K562 (cell line): ENCODE measurements at regions not wholly inside any gene's neighbourhood (a gene's known extent, or its start where the extent isn't known, plus 50 kb on each side); places are given as distances from the start of the nearest gene placed in this dataset.
A peak's percentile ranks its signal among the peaks of the same experiment; 100 is the strongest.

Source experiments
- ATAC-seq: fragments of 200-7000 bp; cut with Tn5 transposase; 3 replicates; pipeline ENCODE4 v1.9.1; 2020; ENCODE audit warnings: moderate library complexity
- BruUV-seq: library from RNA; stranded (reverse); fragments of 400-500 nt; replicated peaks from 2 replicates; lab custom pipeline; 2021; lab: Mats Ljungman, UMichigan
- CTCF ChIA-PET: fragments of 300-600 bp; formaldehyde crosslinking; extraction: SDS; loops from one replicate; lab custom pipeline; 2021; ENCODE audit warnings: low intra/inter-chr PET ratio; lab: Yijun Ruan, JAX
- POLR2A ChIA-PET: fragments of 300-600, 350-650 bp; sonication (Branson Sonifier 250); formaldehyde crosslinking; extraction: SDS; loops from one replicate; lab custom pipeline; 2021; ENCODE audit warnings: antibody characterized with exemption, inconsistent platforms; lab: Yijun Ruan, JAX
- DNase-seq, 4 experiments: peaks; one replicate each; pipeline versions ENCODE4 v3.0.0 to v3.0.0-alpha.2; 2011 to 2018; ENCODE audit warnings: low spot score in 3 of 4, mixed read lengths in 3 of 4; ENCODE audit errors: extremely low read depth in 1 of 4
- FAIRE-seq: peaks from 2 replicates; lab custom pipeline; 2011; peaks lifted over from hg19 to GRCh38; lab: Jason Lieb, UNC
- H2AFZ ChIP-seq: 2 replicates; pipeline ENCODE4 v1.6.0; 2011; ENCODE audit warnings: low read depth, low read length, control low read depth, inconsistent platforms
- H3K27ac ChIP-seq: fragments of 200-600 bp; 3 replicates; pipeline ENCODE4 v1.8.0; 2011; ENCODE audit warnings: low read depth, mild to moderate bottlenecking, control low read depth, inconsistent platforms, low read length, moderate library complexity, mixed read lengths; ENCODE audit errors: extremely low read depth
- H3K27me3 ChIP-seq, 2 experiments: fragments of 300-600 bp in 1 of 2; 2 replicates in 1 of 2; 3 replicates in 1 of 2; pipeline versions ENCODE4 v1.6.0 to v1.8.0; 2011; ENCODE audit warnings: inconsistent platforms in 2 of 2, low read length in 2 of 2, mild to moderate bottlenecking in 1 of 2, mixed read lengths in 1 of 2, moderate library complexity in 1 of 2; ENCODE audit not compliant: control insufficient read depth in 2 of 2, insufficient read depth in 2 of 2
- H3K36me3 ChIP-seq: fragments of 300-600 bp; 3 replicates; pipeline ENCODE4 v1.8.0; 2011; ENCODE audit warnings: mild to moderate bottlenecking, low read length, inconsistent platforms; ENCODE audit not compliant: control insufficient read depth, insufficient read depth
- H3K4me1 ChIP-seq, 2 experiments: fragments of 200-600 bp in 1 of 2; replicated peaks in 1 of 2; 2 replicates in 1 of 2; 3 replicates in 1 of 2; pipeline versions ENCODE4 v1.5.1 to v1.8.0; 2011; ENCODE audit warnings: inconsistent platforms in 2 of 2, low read length in 2 of 2, mild to moderate bottlenecking in 1 of 2, mixed read lengths in 1 of 2, moderate library complexity in 1 of 2; ENCODE audit not compliant: control insufficient read depth in 2 of 2, insufficient read depth in 2 of 2
- H3K4me2 ChIP-seq: 2 replicates; pipeline ENCODE4 v1.6.1; 2011; ENCODE audit warnings: low read length, control low read depth, inconsistent platforms, mixed read lengths; ENCODE audit not compliant: insufficient read depth
- H3K4me3 ChIP-seq: fragments of 200-600 bp; sonication (generic), shearing (Covaris generic); 2 replicates; pipeline ENCODE4 v1.5.1; 2016; ENCODE audit warnings: control low read depth, inconsistent platforms
- H3K79me2 ChIP-seq: fragments of 200-600 bp; 3 replicates; pipeline ENCODE4 v1.8.0; 2011; ENCODE audit warnings: low read length, inconsistent platforms; ENCODE audit not compliant: control insufficient read depth, insufficient read depth
- H3K9ac ChIP-seq, 2 experiments: 2 replicates each; pipeline versions ENCODE4 v1.6.0 to v1.6.1; 2011; ENCODE audit warnings: low read depth in 2 of 2, low read length in 2 of 2, control low read depth in 1 of 2, inconsistent platforms in 1 of 2, mild to moderate bottlenecking in 1 of 2, mixed read lengths in 1 of 2; ENCODE audit not compliant: insufficient read depth in 1 of 2
- H3K9me1 ChIP-seq: one replicate; pipeline ENCODE4 v1.6.0; 2011; ENCODE audit warnings: inconsistent platforms, mild to moderate bottlenecking, low read length, moderate library complexity; ENCODE audit not compliant: control insufficient read depth, insufficient read depth
- H3K9me3 ChIP-seq: replicated peaks from 2 replicates; pipeline ENCODE4 v1.5.1; 2011; ENCODE audit warnings: low read depth, low read length, inconsistent platforms; ENCODE audit not compliant: control insufficient read depth, insufficient read depth
- H4K20me1 ChIP-seq: replicated peaks from 2 replicates; pipeline ENCODE4 v1.6.1; 2011; ENCODE audit warnings: low read length, inconsistent platforms, mixed read lengths; ENCODE audit not compliant: control insufficient read depth, insufficient read depth
- C11orf30 ChIP-seq: fragments of 450-650 bp; IDR thresholded peaks from 2 replicates; pipeline ENCODE4 v1.6.1; 2016; ENCODE audit warnings: low read depth, mild to moderate bottlenecking
- CXXC5 ChIP-seq: fragments of 250-450 bp; sonication (Bioruptor Pico); IDR thresholded peaks from 2 replicates; pipeline ENCODE4 v1.8.0; 2022; ENCODE audit warnings: inconsistent platforms, mild to moderate bottlenecking, moderate library complexity
- ETS2 ChIP-seq: IDR thresholded peaks from 2 replicates; pipeline ENCODE4 v1.6.1; 2016; ENCODE audit warnings: borderline replicate concordance, missing genetic modification characterization, mild to moderate bottlenecking, moderate library complexity, missing compliant biosample characterization; ENCODE audit not compliant: poor library complexity, severe bottlenecking
- FOXA3 ChIP-seq, 2 experiments: fragments of 450-650 bp in 1 of 2; sonication (generic) in 1 of 2; formaldehyde crosslinking; IDR thresholded peaks in 1 of 2; conservative IDR thresholded peaks in 1 of 2; 2 replicates each; pipeline versions ENCODE4 v1.4.0 to v1.8.0; 2020 to 2022; ENCODE audit warnings: mild to moderate bottlenecking in 2 of 2, missing genetic modification reagents in 1 of 2
- KDM5B ChIP-seq: fragments of 200-600 bp; sonication (generic); IDR thresholded peaks from 2 replicates; pipeline ENCODE4 v1.6.1; 2012; ENCODE audit warnings: low read depth, mild to moderate bottlenecking, moderate library complexity, low read length, control low read depth, inconsistent platforms; ENCODE audit not compliant: insufficient replicate concordance
- NCOA2 ChIP-seq, 2 experiments: fragments of 450-650 bp; IDR thresholded peaks; 2 replicates each; pipeline ENCODE4 v1.6.1; 2018; ENCODE audit warnings: mild to moderate bottlenecking in 2 of 2, moderate library complexity in 1 of 2; ENCODE audit not compliant: partially characterized antibody in 2 of 2
- PBX2 ChIP-seq, 2 experiments: IDR thresholded peaks in 1 of 2; conservative IDR thresholded peaks in 1 of 2; 2 replicates each; pipeline ENCODE4 v1.6.1; 2016; ENCODE audit warnings: low read depth in 2 of 2, mild to moderate bottlenecking in 1 of 2, missing compliant biosample characterization in 1 of 2, missing genetic modification characterization in 1 of 2, moderate library complexity in 1 of 2
- PTRF ChIP-seq: fragments of 450-650 bp; IDR thresholded peaks from 2 replicates; pipeline ENCODE4 v1.6.1; 2016; ENCODE audit warnings: mild to moderate bottlenecking, missing genetic modification characterization, missing compliant biosample characterization
- SOX6 ChIP-seq: fragments of 450-650 bp; IDR thresholded peaks from 2 replicates; pipeline ENCODE4 v1.6.1; 2014; ENCODE audit warnings: mild to moderate bottlenecking
- TEAD1 ChIP-seq, 2 experiments: fragments of 450-650 bp in 1 of 2; sonication (generic) in 1 of 2; formaldehyde crosslinking; IDR thresholded peaks; 2 replicates each; pipeline versions ENCODE4 v1.4.0 to v1.8.0; 2020 to 2022; ENCODE audit warnings: mild to moderate bottlenecking in 2 of 2, missing genetic modification reagents in 1 of 2
- XRCC3 ChIP-seq: fragments of 450-650 bp; IDR thresholded peaks from 2 replicates; pipeline ENCODE4 v1.6.1; 2017; ENCODE audit warnings: mild to moderate bottlenecking, moderate library complexity
- YY1 ChIP-seq, 3 experiments: IDR thresholded peaks; 2 replicates each; pipeline ENCODE4 v1.6.1; 2011; ENCODE audit warnings: low read length in 2 of 3, mild to moderate bottlenecking in 2 of 3, moderate library complexity in 2 of 3, borderline replicate concordance in 1 of 3, control low read depth in 1 of 3, low read depth in 1 of 3; ENCODE audit not compliant: insufficient read depth in 3 of 3, insufficient replicate concordance in 2 of 3, control insufficient read depth in 1 of 3, insufficient read length in 1 of 3; ENCODE audit errors: extremely low read depth in 1 of 3
- ZNF316 ChIP-seq: fragments of 450-650 bp; IDR thresholded peaks from 2 replicates; pipeline ENCODE4 v1.6.1; 2016
- in situ Hi-C: fragments of 300-500 bp; cut with MboI; formaldehyde crosslinking; loops from 4 replicates; pipeline ENCODE4 v1.15.0; 2018; ENCODE audit warnings: inconsistent platforms, mixed read lengths
- intact Hi-C: fragments of 100-400 bp; cut with micrococcal nuclease; formaldehyde crosslinking; loops from 2 replicates; pipeline ENCODE4 v1.14.2; 2022

- TF ChIP-seq PBX2 (CRISPR knock-in tag; IDR thresholded peaks at IDR 0.05; ENCODE audit: low read depth), result no peak
- TF ChIP-seq PBX2 (tag; conservative IDR thresholded peaks at IDR 0.05; ENCODE audit: low read depth), result 0 out of 2 replicates have a peak, but pooled peaks have one; percentile 10
- no peak for TF ChIP-seq CXXC5 (CRISPR knock-in tag)
- no peak for TF ChIP-seq XRCC3
- TF ChIP-seq TEAD1 (CRISPR knock-in tag; IDR thresholded peaks at IDR 0.05), result 0 out of 4 replicates have a peak, but pooled peaks of 1 of the 2 experiments have one; percentile 55
- peak in 1 of 2 experiments; percentile 78; a peak in 2 of 4 replicates for TF ChIP-seq FOXA3 (CRISPR knock-in tag; conservative IDR thresholded peaks at IDR 0.05 in 1 of 2, IDR thresholded peaks at IDR 0.05 in 1 of 2)
- TF ChIP-seq SOX6, result peak; percentile 15; the same call in 1 of the 2 replicates
- TF ChIP-seq PTRF (tag), result no peak
Measured at GRCh38 chr17:62307196-62307595, 73.2 kb upstream of the EFCAB3 start (continued).

- H3K9me1 ChIP-seq, result no peaks in the 10 kb centered on the region
Measured at GRCh38 chr17:62303476-62303875, 76.9 kb upstream of the EFCAB3 start.

More at GRCh38 chr17:62303476-62303875, 76.9 kb upstream of the EFCAB3 start:
- H3K27me3 ChIP-seq, result no peaks in the 10 kb centered on the region; a peak in 1 of 5 replicates
- intact Hi-C loops, result no loop called here
- TF ChIP-seq KDM5B (no peak), NCOA2 (IDR thresholded peaks at IDR 0.05; ENCODE audit: partially characterized antibody in 2 of 2) (no peak), C11orf30 (peak; percentile 44; the same call in 1 of the 2 replicates), ZNF316 (peak; percentile 74), YY1 (IDR thresholded peaks at IDR 0.05; ENCODE audit: borderline replicate concordance in 1 of 3, control insufficient read depth in 1 of 3, extremely low read depth in 1 of 3, insufficient read depth in 3 of 3, insufficient read length in 1 of 3, insufficient replicate concordance in 2 of 3, low read depth in 1 of 3, low read length in 2 of 3) (no peak), ETS2 (no peak)
- TF ChIP-seq, all 486 proteins: peak for 2
- POLR2A ChIA-PET, result interaction anchor here (2.9 kb wide), 1 partner anchor 13 kb away, joined by 7 read pairs; no protein-coding TSS in a partner anchor
- Histone ChIP-seq H3K79me2 (no peaks in the 10 kb centered on the region), H3K9ac (no peak overlapping the region), H3K9me3 (no peaks in the 10 kb centered on the region; the same call in 1 of the 2 replicates), H3K4me3 (no peak overlapping the region), H3K27ac (no peak overlapping the region), H2AFZ (no peak overlapping the region), H4K20me1 (no peaks in the 10 kb centered on the region), H3K4me2 (no peak overlapping the region), H3K36me3 (no peaks in the 10 kb centered on the region), H3K4me1 (no peaks in the 10 kb centered on the region)
- BruUV-seq, result no TSS peak
- in situ Hi-C loops, result no loop called here
- no peak for ATAC-seq
- DNase-seq, result no peak
- CTCF ChIA-PET, result no interaction called here
- FAIRE-seq, result no peak
